Activated naive CD8-positive, alpha-beta T cell treated with anti-CD3 and anti-CD28 coated beads, Interleukin-2, amount 50 U/mL, for 24 hours (primary cell): ENCODE measurements at regions not wholly inside any gene's neighbourhood (a gene's known extent, or its start where the extent isn't known, plus 50 kb on each side); places are given as distances from the start of the nearest gene placed in this dataset.
A peak's percentile ranks its signal among the peaks of the same experiment; 100 is the strongest.

ENCODE experiments used
- ATAC-seq: fragments of 150-1000 bp; cut with Tn5 transposase; one replicate; pipeline ENCODE4 v1.10.0; 2021
- DNase-seq: peaks from one replicate; pipeline ENCODE4 v3.0.0; 2021
- H3K27ac Mint-ChIP-seq: one replicate; pipeline ENCODE4 v1.8.0; 2021; ENCODE audit warnings: mild to moderate bottlenecking, mixed read lengths
- H3K27me3 Mint-ChIP-seq: one replicate; pipeline ENCODE4 v1.8.0; 2021; ENCODE audit warnings: mixed read lengths
- H3K36me3 Mint-ChIP-seq: one replicate; pipeline ENCODE4 v1.8.0; 2021; ENCODE audit warnings: low read depth, mixed read lengths
- H3K4me1 Mint-ChIP-seq: one replicate; pipeline ENCODE4 v1.8.0; 2021; ENCODE audit warnings: mixed read lengths
- H3K4me3 Mint-ChIP-seq: one replicate; pipeline ENCODE4 v1.8.0; 2021; ENCODE audit warnings: mild to moderate bottlenecking, moderate library complexity, mixed read lengths
- H3K9me3 Mint-ChIP-seq: one replicate; pipeline ENCODE4 v1.8.0; 2021; ENCODE audit warnings: mixed read lengths

GRCh38 chr1:4017636-4018365, 117.7 kb upstream of the C1orf174 start:
- H3K9me3 Mint-ChIP-seq = no peaks in the 10 kb centered on the region
- DNase-seq (no peak), ATAC-seq (no peak)
- H3K27me3 Mint-ChIP-seq = peaks cover 4% of the 10 kb centered on the region
- no peak overlapping the region for H3K4me3 Mint-ChIP-seq
- H3K36me3 Mint-ChIP-seq = no peaks in the 10 kb centered on the region
- H3K4me1 Mint-ChIP-seq = no peaks in the 10 kb centered on the region
- no peak overlapping the region for H3K27ac Mint-ChIP-seq

GRCh38 chr1:4018466-4019146, 118.5 kb upstream of the C1orf174 start:
- no peak overlapping the region for H3K27ac Mint-ChIP-seq
- ATAC-seq = peak; percentile 15
- H3K9me3 Mint-ChIP-seq = no peaks in the 10 kb centered on the region
- no peak for DNase-seq
- H3K4me1 Mint-ChIP-seq = no peaks in the 10 kb centered on the region
- no peaks in the 10 kb centered on the region for H3K36me3 Mint-ChIP-seq
- peaks cover 4% of the 10 kb centered on the region for H3K27me3 Mint-ChIP-seq
- no peak overlapping the region for H3K4me3 Mint-ChIP-seq

DNA sequence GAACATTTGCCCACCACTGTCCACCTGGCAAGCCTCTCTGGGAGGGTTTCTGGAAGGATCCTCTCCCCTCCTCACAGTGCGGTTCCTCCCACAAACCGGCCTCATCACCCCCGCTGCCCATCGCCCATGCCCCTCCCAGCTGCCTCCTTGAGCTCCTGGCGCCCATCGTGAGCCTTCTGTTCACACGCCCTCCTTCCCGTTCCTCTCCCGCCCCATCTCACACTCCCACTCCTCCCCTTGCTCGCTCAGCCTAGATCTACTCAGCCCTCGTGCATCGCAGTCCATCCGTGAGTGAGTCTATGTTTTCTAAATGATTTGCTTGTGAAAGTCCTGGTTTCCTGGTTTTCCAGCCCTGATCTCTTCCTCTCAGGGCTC, 119.1 kb upstream of the C1orf174 start:
- Mint-ChIP-seq H3K36me3 (no peaks in the 10 kb centered on the region), H3K27ac (no peak overlapping the region), H3K27me3 (peaks cover 4% of the 10 kb centered on the region), H3K9me3 (no peaks in the 10 kb centered on the region), H3K4me3 (no peak overlapping the region), H3K4me1 (no peaks in the 10 kb centered on the region)
- ATAC-seq (no peak), DNase-seq (no peak)

- Mint-ChIP-seq H3K36me3 (no peaks in the 10 kb centered on the region), H3K4me1 (no peaks in the 10 kb centered on the region), H3K9me3 (no peaks in the 10 kb centered on the region), H3K4me3 (no peak overlapping the region), H3K27me3 (peaks cover 4% of the 10 kb centered on the region), H3K27ac (no peak overlapping the region)
- DNase-seq (no peak), ATAC-seq (no peak)
These were observed 119.7 kb upstream of the C1orf174 start for GRCh38 chr1:4019606-4020331.

DNA sequence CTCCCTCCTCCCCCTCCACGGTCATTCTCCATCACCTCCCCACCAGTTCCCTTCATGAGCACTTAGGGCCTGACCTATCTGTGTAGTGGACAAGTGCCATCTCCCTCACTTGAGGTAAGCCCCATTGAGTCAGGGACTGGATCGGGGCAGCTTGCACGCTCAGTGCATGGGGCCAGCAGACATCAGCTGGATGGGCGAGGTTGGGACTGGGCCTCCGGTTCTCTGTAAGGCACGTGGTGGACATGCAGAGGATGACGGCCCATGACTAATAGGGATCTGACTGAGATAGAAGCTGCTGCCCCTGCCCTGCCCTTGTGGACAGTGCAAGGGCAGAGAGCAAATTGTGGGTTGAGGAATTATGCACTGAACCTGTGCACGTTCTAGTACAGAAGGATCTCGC, 120.4 kb upstream of the C1orf174 start:
- no peaks in the 10 kb centered on the region for H3K9me3 Mint-ChIP-seq
- ATAC-seq (no peak), DNase-seq (no peak)

GRCh38 chr1:4021136-4021973, 121.3 kb upstream of the C1orf174 start:
- Mint-ChIP-seq H3K4me3 (no peak overlapping the region), H3K9me3 (no peaks in the 10 kb centered on the region), H3K4me1 (no peaks in the 10 kb centered on the region), H3K27ac (no peak overlapping the region), H3K27me3 (peaks cover 5% of the 10 kb centered on the region), H3K36me3 (no peaks in the 10 kb centered on the region)
- ATAC-seq (no peak), DNase-seq (no peak)

More for the DNA sequence above, 120.4 kb upstream of the C1orf174 start:
- Mint-ChIP-seq H3K27ac (no peak overlapping the region), H3K27me3 (peaks cover 4% of the 10 kb centered on the region), H3K4me1 (no peaks in the 10 kb centered on the region), H3K4me3 (no peak overlapping the region), H3K36me3 (no peaks in the 10 kb centered on the region)

DNA sequence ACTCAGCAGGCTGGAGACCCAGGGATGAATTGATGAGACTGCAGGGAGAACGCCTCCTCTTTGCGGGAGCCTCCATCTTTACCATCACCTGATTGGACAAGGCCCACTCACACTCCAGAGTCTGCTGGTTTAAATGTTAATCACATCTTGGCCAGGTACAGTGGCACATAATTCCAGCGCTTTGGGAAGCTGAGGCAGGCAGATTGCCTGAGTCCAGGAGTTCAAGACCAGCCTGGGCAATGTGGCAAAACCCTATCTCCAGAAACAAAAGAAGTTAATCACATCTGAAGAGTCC, 121.8 kb upstream of the C1orf174 start:
- H3K27ac Mint-ChIP-seq = no peak overlapping the region
- no peaks in the 10 kb centered on the region for H3K9me3 Mint-ChIP-seq
- no peaks in the 10 kb centered on the region for H3K4me1 Mint-ChIP-seq
- no peak overlapping the region for H3K4me3 Mint-ChIP-seq
- no peak for DNase-seq
- ATAC-seq = no peak
- H3K27me3 Mint-ChIP-seq = peaks cover 5% of the 10 kb centered on the region
- H3K36me3 Mint-ChIP-seq = no peaks in the 10 kb centered on the region

DNA sequence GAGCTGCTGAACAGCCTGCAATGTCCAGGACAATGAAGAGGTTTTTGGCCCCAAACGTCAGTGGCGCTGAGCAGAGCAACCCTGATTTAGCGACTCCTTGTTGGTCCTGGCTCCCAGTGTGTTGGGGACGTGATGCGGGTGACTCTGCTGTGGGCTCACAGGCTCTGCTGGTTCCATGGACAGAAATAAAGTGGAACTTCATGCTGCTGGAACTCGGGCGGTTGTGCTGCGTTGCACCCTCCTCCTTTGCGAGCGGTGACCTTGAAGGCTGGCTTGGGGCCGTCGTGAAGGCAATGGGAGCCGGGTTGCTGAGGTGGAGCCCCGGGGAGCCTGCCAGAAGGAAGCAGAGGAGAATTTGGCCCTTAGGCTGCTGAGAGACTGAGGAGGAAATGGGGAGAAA, 122.6 kb upstream of the C1orf174 start:
- H3K4me3 Mint-ChIP-seq = no peak overlapping the region
- ATAC-seq (no peak), DNase-seq (no peak)
- no peaks in the 10 kb centered on the region for H3K4me1 Mint-ChIP-seq
- peaks cover 5% of the 10 kb centered on the region for H3K27me3 Mint-ChIP-seq
- H3K9me3 Mint-ChIP-seq = no peaks in the 10 kb centered on the region
- H3K36me3 Mint-ChIP-seq = no peaks in the 10 kb centered on the region
- no peak overlapping the region for H3K27ac Mint-ChIP-seq

GRCh38 chr1:4023678-4024077, 123.6 kb upstream of the C1orf174 start:
- Mint-ChIP-seq H3K27me3 (peaks cover 5% of the 10 kb centered on the region), H3K4me3 (no peak overlapping the region), H3K9me3 (no peaks in the 10 kb centered on the region), H3K27ac (no peak overlapping the region), H3K4me1 (peaks cover 4% of the 10 kb centered on the region), H3K36me3 (no peaks in the 10 kb centered on the region)
- no peak for ATAC-seq
- no peak for DNase-seq

DNA sequence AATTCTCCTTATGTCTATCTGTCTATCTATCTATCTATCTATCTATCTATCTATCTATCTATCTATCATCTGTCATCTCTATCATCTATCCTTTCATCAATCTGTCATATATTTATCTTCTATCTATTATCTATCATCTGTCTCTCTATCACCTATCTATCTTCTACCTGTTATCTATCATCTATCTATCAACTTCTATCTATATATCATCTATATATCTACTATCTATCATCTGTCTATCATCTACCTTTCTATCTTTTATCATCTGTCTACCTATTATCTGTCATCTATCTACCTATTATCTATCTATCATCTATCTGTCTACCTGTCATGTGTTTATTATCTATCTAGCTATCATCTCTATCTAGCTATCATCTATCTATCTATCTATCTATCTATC, 124.7 kb upstream of the C1orf174 start:
- Mint-ChIP-seq H3K27me3 (peaks cover 5% of the 10 kb centered on the region), H3K4me3 (no peak overlapping the region), H3K36me3 (no peaks in the 10 kb centered on the region), H3K9me3 (no peaks in the 10 kb centered on the region), H3K27ac (no peak overlapping the region), H3K4me1 (peaks cover 4% of the 10 kb centered on the region)
- no peak for ATAC-seq
- DNase-seq = no peak

GRCh38 chr1:4025752-4026151, 125.7 kb upstream of the C1orf174 start:
- H3K9me3 Mint-ChIP-seq = no peaks in the 10 kb centered on the region
- H3K36me3 Mint-ChIP-seq = no peaks in the 10 kb centered on the region
- peaks cover 4% of the 10 kb centered on the region for H3K4me1 Mint-ChIP-seq
- no peak for DNase-seq
- no peak for ATAC-seq
- peaks cover 9% of the 10 kb centered on the region for H3K27me3 Mint-ChIP-seq
- H3K4me3 Mint-ChIP-seq = no peak overlapping the region
- H3K27ac Mint-ChIP-seq = no peak overlapping the region

DNA sequence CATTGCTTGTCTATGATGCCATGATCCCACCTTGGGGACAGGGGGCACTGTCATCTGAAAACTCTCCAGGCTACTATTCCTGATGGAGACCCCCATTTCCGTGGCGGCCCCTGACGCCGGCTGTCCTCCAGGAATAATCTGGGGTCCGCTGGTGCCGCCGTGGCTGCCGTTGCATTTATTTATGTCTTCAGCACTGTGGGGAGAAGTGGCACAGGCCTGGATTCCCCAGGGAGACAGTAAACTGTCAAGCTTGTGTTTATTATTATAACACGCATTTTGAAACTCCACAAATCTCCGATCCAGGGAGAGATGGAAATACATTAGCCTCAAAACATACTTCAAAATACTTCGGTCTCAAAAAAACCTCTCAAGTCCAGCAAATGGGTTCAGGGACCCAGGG, 126.9 kb upstream of the C1orf174 start:
- no peak overlapping the region for H3K27ac Mint-ChIP-seq
- peaks cover 4% of the 10 kb centered on the region for H3K4me1 Mint-ChIP-seq
- ATAC-seq (no peak), DNase-seq (no peak)
- H3K9me3 Mint-ChIP-seq = peaks cover 8% of the 10 kb centered on the region
- H3K4me3 Mint-ChIP-seq = no peak overlapping the region
- H3K27me3 Mint-ChIP-seq = peaks cover 11% of the 10 kb centered on the region
- H3K36me3 Mint-ChIP-seq = no peaks in the 10 kb centered on the region

- peak; percentile 28 for ATAC-seq
These were observed 127.5 kb upstream of the C1orf174 start for GRCh38 chr1:4027492-4028138.

DNA sequence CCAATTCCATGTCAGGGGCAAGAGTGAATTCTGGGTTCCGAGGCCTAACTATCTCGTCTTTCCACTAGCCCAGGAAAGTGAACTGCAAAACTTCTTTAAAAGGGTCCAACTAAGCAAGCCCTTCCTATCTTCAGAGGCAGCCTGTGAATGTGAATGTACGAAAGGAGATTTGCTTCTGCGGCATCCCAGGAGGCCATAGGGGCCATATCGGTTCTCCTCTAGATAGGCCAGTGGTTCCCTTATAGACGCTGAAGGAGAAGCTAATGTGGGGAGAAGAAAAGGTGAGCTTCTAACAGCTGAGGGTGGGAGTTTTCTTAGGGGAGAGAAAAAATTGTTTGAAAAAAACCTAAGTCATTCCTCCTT, 128.0 kb upstream of the C1orf174 start:
- Mint-ChIP-seq H3K27me3 (peaks cover 15% of the 10 kb centered on the region), H3K27ac (no peak overlapping the region), H3K4me3 (no peak overlapping the region), H3K9me3 (peaks cover 8% of the 10 kb centered on the region), H3K36me3 (no peaks in the 10 kb centered on the region), H3K4me1 (peaks cover 4% of the 10 kb centered on the region)
- no peak for DNase-seq
- no peak for ATAC-seq

More at GRCh38 chr1:4027492-4028138, 127.5 kb upstream of the C1orf174 start:
- no peak overlapping the region for H3K27ac Mint-ChIP-seq
- DNase-seq = peak; percentile 34
- peaks cover 11% of the 10 kb centered on the region for H3K27me3 Mint-ChIP-seq
- H3K4me1 Mint-ChIP-seq = peaks cover 4% of the 10 kb centered on the region
- no peaks in the 10 kb centered on the region for H3K36me3 Mint-ChIP-seq
- H3K9me3 Mint-ChIP-seq = peaks cover 8% of the 10 kb centered on the region
- H3K4me3 Mint-ChIP-seq = no peak overlapping the region
